ENCODE measurements at regions not wholly inside any gene's neighbourhood (a gene's known extent, or its start where the extent isn't known, plus 50 kb on each side); places are given as distances from the start of the nearest gene placed in this dataset.

DNA sequence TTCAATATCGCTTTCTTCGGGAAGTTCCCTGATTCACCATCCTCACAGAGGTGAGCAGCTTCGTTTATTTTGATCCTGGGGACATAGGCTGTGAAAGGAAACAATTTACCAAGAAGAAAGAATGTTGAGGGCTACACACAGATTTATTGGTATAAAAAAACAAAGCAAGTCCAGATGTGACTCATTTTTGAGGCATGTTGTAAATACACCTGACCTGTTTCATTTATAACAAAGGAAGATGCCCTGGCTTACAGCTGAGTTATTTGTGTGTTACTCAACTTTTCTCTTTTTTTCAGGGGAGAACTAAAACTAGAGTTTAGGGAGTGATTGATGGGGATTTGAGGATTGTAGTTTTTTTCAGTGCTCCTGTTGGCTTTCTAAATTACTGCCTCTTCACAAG, 489.5 kb downstream of the CBLN4 start:
- POLR2A ChIA-PET (ENCODE audit: low non-redundant PET), result no interaction called here
- CTCF ChIA-PET, result no interaction called here
- Histone ChIP-seq H3K9me3 (ENCODE audit: low read depth, low read length, poor library complexity, severe bottlenecking) (peaks cover 18% of the 10 kb centered on the region), H3K36me3 (ENCODE audit: insufficient read depth, low read length, poor library complexity, severe bottlenecking) (no peaks in the 10 kb centered on the region), H3K4me1 (ENCODE audit: insufficient read depth, low read length, poor library complexity, severe bottlenecking) (no peaks in the 10 kb centered on the region), H3K27ac (ENCODE audit: low read depth, low read length, poor library complexity, severe bottlenecking) (no peak overlapping the region), H3K27me3 (replicated peaks; ENCODE audit: insufficient read depth, low read depth, low read length, poor library complexity) (no peaks in the 10 kb centered on the region), H3K4me3 (ENCODE audit: low read depth, low read length, poor library complexity, severe bottlenecking) (no peak overlapping the region)
- intact Hi-C loops (cut with micrococcal nuclease; ENCODE audit: unreplicated experiment), result no loop called here
- no TSS peak for BruUV-seq (replicated peaks)
- DNase-seq (ENCODE audit: low spot score), result no peak
- TF ChIP-seq EZH2 (IDR thresholded peaks at IDR 0.05; ENCODE audit: borderline replicate concordance, low read depth, low read length, poor library complexity, severe bottlenecking), result no peak
- TF ChIP-seq, protein P1, sequence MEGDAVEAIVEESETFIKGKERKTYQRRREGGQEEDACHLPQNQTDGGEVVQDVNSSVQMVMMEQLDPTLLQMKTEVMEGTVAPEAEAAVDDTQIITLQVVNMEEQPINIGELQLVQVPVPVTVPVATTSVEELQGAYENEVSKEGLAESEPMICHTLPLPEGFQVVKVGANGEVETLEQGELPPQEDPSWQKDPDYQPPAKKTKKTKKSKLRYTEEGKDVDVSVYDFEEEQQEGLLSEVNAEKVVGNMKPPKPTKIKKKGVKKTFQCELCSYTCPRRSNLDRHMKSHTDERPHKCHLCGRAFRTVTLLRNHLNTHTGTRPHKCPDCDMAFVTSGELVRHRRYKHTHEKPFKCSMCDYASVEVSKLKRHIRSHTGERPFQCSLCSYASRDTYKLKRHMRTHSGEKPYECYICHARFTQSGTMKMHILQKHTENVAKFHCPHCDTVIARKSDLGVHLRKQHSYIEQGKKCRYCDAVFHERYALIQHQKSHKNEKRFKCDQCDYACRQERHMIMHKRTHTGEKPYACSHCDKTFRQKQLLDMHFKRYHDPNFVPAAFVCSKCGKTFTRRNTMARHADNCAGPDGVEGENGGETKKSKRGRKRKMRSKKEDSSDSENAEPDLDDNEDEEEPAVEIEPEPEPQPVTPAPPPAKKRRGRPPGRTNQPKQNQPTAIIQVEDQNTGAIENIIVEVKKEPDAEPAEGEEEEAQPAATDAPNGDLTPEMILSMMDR (conservative IDR thresholded peaks at IDR 0.05; ENCODE audit: low read depth, low read length), result no peak

DNA sequence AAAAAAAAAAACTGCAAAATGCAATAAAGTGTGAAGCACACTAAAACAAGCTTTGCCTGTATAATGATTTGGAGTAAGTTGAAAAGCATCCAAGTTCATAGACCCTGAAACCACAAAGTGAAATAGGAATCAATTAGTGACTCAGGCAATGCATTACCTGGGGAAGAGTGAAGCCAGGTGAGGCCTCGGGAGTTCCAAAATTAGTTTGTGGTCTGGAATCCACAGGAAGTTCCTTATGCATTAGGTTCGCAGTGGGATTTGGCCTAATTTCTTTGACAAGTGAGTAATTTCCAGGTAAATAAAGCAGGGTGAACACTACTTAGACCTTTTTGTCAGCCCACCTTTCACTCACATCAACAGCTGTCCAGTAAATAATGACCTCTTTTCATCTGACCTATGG, 490.8 kb downstream of the CBLN4 start:
- ChIA-PET CTCF (no interaction called here), POLR2A (ENCODE audit: low non-redundant PET) (no interaction called here)
- Histone ChIP-seq H3K27me3 (replicated peaks; ENCODE audit: insufficient read depth, low read depth, low read length, poor library complexity) (no peaks in the 10 kb centered on the region), H3K36me3 (ENCODE audit: insufficient read depth, low read length, poor library complexity, severe bottlenecking) (no peaks in the 10 kb centered on the region), H3K4me1 (ENCODE audit: insufficient read depth, low read length, poor library complexity, severe bottlenecking) (no peaks in the 10 kb centered on the region), H3K4me3 (ENCODE audit: low read depth, low read length, poor library complexity, severe bottlenecking) (no peak overlapping the region), H3K9me3 (ENCODE audit: low read depth, low read length, poor library complexity, severe bottlenecking) (peaks cover 18% of the 10 kb centered on the region), H3K27ac (ENCODE audit: low read depth, low read length, poor library complexity, severe bottlenecking) (no peak overlapping the region)
- DNase-seq (ENCODE audit: low spot score), result no peak
- no peak for TF ChIP-seq EZH2 (IDR thresholded peaks at IDR 0.05; ENCODE audit: borderline replicate concordance, low read depth, low read length, poor library complexity, severe bottlenecking)
- TF ChIP-seq, protein P1 (conservative IDR thresholded peaks at IDR 0.05; ENCODE audit: low read depth, low read length), result no peak
- BruUV-seq (replicated peaks), result no TSS peak
- intact Hi-C loops (cut with micrococcal nuclease; ENCODE audit: unreplicated experiment), result no loop called here

DNA sequence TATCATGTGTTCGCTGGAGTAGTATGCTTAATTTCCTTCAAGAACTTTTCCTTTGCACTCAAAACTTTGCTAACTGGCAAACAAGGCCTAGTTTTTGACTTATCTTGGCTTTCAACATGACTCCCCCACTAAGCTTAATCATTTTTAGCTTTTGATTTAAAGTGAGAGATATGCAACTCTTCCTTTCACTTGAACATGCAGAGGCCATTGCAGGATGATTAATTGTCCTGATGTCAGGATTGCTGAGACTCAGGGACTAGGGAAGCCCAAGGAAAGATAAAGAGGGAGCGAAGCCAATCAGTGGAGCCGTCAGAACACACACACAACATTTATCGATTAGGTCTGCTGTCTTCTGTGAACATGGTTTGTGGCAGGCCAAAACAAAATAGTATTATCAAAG, 491.4 kb downstream of the CBLN4 start:
- Histone ChIP-seq H3K36me3 (ENCODE audit: insufficient read depth, low read length, poor library complexity, severe bottlenecking) (no peaks in the 10 kb centered on the region), H3K4me1 (ENCODE audit: insufficient read depth, low read length, poor library complexity, severe bottlenecking) (no peaks in the 10 kb centered on the region), H3K27me3 (replicated peaks; ENCODE audit: insufficient read depth, low read depth, low read length, poor library complexity) (no peaks in the 10 kb centered on the region), H3K27ac (ENCODE audit: low read depth, low read length, poor library complexity, severe bottlenecking) (no peak overlapping the region), H3K9me3 (ENCODE audit: low read depth, low read length, poor library complexity, severe bottlenecking) (peaks cover 19% of the 10 kb centered on the region), H3K4me3 (ENCODE audit: low read depth, low read length, poor library complexity, severe bottlenecking) (no peak overlapping the region)
- ChIA-PET POLR2A (ENCODE audit: low non-redundant PET) (no interaction called here), CTCF (no interaction called here)
- TF ChIP-seq, protein P1 (conservative IDR thresholded peaks at IDR 0.05; ENCODE audit: low read depth, low read length), result no peak
- TF ChIP-seq EZH2 (IDR thresholded peaks at IDR 0.05; ENCODE audit: borderline replicate concordance, low read depth, low read length, poor library complexity, severe bottlenecking), result no peak
- intact Hi-C loops (cut with micrococcal nuclease; ENCODE audit: unreplicated experiment), result no loop called here
- DNase-seq (ENCODE audit: low spot score), result no peak
- BruUV-seq (replicated peaks), result no TSS peak
